Esophagus squamous epithelium (tissue), 4 donors: ENCODE measurements at regions not wholly inside any gene's neighbourhood (a gene's known extent, or its start where the extent isn't known, plus 50 kb on each side); places are given as distances from the start of the nearest gene placed in this dataset.

Source experiments
- CTCF ChIP-seq, 6 experiments: fragments of 450-650 bp in 4 of 6; fragments of 200-600 bp in 2 of 6; sonication (generic) in 2 of 6; IDR thresholded peaks; one replicate each; pipeline ENCODE4 v1.5.1; 2016 to 2019; ENCODE audit warnings: antibody characterized with exemption in 6 of 6, mild to moderate bottlenecking in 4 of 6, moderate library complexity in 4 of 6
- POLR2A ChIP-seq, 4 donors: fragments of 450-650 bp; IDR thresholded peaks; one replicate each; pipeline ENCODE4 v1.6.1; 2017; ENCODE audit warnings: antibody characterized with exemption in 4 of 4, mild to moderate bottlenecking in 4 of 4, moderate library complexity in 3 of 4

DNA sequence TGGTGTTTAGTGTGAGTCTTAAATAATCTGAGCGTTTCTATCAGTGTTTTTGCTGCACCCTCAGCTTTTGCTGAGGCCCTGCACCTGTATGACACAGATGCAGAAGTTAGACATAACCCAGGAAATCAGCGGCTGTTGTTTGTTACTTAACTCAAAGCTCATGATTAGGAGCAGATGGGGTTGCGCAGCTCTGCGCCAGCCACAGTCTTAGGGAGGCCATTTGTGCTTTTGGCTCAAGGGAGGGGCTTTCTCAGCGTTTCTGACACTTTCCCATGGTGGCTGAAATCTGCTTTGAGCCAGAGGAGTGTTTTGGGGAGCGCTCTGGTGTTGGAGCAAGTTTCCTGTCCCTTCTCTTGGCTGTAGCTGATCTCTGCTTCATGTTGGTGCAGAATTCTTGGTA, 433.8 kb downstream of the NAF1 start:
- no peak for TF ChIP-seq CTCF (IDR thresholded peaks at IDR 0.05)
- TF ChIP-seq POLR2A (IDR thresholded peaks at IDR 0.05): no peak
